ENCODE measurements at regions not wholly inside any gene's neighbourhood (a gene's known extent, or its start where the extent isn't known, plus 50 kb on each side); places are given as distances from the start of the nearest gene placed in this dataset.

- no peak overlapping the region for H3K9ac ChIP-seq (ENCODE audit: low read length in 5 of 5)
- no peak overlapping the region for H3K4me3 ChIP-seq (ENCODE audit: low read depth in 1 of 5, low read length in 5 of 5)
- H3K9me3 ChIP-seq (ENCODE audit: control insufficient read depth in 5 of 5, low read length in 5 of 5), result peaks cover 7 to 23% (median 12%) of the 10 kb centered on the region in 5 donors
- H3K27ac ChIP-seq (ENCODE audit: low read depth, low read length), result no peak overlapping the region
- no peaks in the 10 kb centered on the region for H3K4me1 ChIP-seq (ENCODE audit: control insufficient read depth in 5 of 5, insufficient read depth in 5 of 5, low read length in 5 of 5)
- H3K36me3 ChIP-seq (ENCODE audit: control insufficient read depth in 5 of 5, insufficient read depth in 5 of 5, low read length in 5 of 5), result no peaks in the 10 kb centered on the region
- H3K27me3 ChIP-seq (ENCODE audit: control insufficient read depth in 5 of 5, insufficient read depth in 4 of 5, low read length in 5 of 5), result peaks cover 0 to 5% (median 3%) of the 10 kb centered on the region in 5 donors
Observed at GRCh38 chr14:99079061-99079727, 192.8 kb downstream of the BCL11B start.

- no peak overlapping the region for H3K9ac ChIP-seq (ENCODE audit: low read length in 5 of 5)
- no peaks in the 10 kb centered on the region for H3K4me1 ChIP-seq (ENCODE audit: control insufficient read depth in 5 of 5, insufficient read depth in 5 of 5, low read length in 5 of 5)
- H3K4me3 ChIP-seq (ENCODE audit: low read depth in 1 of 5, low read length in 5 of 5), result no peak overlapping the region
- no peak overlapping the region for H3K27ac ChIP-seq (ENCODE audit: low read depth, low read length)
- peaks cover 0 to 5% (median 3%) of the 10 kb centered on the region in 5 donors for H3K27me3 ChIP-seq (ENCODE audit: control insufficient read depth in 5 of 5, insufficient read depth in 4 of 5, low read length in 5 of 5)
- peaks cover 7 to 23% (median 12%) of the 10 kb centered on the region in 5 donors for H3K9me3 ChIP-seq (ENCODE audit: control insufficient read depth in 5 of 5, low read length in 5 of 5)
- H3K36me3 ChIP-seq (ENCODE audit: control insufficient read depth in 5 of 5, insufficient read depth in 5 of 5, low read length in 5 of 5), result no peaks in the 10 kb centered on the region
Observed at GRCh38 chr14:99080306-99080705, 191.7 kb downstream of the BCL11B start.

DNA sequence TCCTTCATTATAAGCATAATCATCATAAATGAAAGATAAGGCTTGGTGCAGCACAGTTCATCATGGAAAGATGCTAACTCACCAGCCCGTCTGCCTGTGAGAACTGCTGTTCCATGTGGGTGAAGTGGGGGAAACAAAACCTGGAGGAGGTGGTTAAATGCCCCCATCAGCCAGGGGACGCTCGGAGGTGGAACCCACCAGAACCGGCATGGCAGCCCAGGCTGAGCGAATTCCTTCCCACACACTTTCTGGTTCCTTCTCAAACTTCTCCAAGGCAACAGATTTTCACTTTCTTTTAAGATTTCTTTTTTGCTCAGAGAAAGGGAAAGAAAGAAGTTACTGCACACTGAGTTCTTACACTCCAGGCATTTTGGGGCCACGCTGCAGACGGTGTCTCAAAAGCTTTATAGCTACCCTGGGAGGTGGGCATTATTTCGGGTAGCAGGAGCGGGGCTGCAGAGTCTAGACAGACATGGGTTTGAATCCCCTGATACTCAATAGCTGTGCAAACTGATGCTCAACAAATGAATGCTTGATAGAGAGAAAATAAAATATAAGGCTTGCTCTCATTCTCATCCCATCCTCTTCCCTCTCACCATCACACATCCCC lies 190.7 kb downstream of the BCL11B start:
- Histone ChIP-seq H3K27ac (ENCODE audit: low read depth, low read length) (no peak overlapping the region), H3K4me3 (ENCODE audit: low read depth in 1 of 5, low read length in 5 of 5) (no peak overlapping the region), H3K9me3 (ENCODE audit: control insufficient read depth in 5 of 5, low read length in 5 of 5) (peaks cover 7 to 23% (median 12%) of the 10 kb centered on the region in 5 donors), H3K9ac (ENCODE audit: low read length in 5 of 5) (no peak overlapping the region), H3K27me3 (ENCODE audit: control insufficient read depth in 5 of 5, insufficient read depth in 4 of 5, low read length in 5 of 5) (peaks cover 0 to 5% (median 3%) of the 10 kb centered on the region in 5 donors), H3K4me1 (ENCODE audit: control insufficient read depth in 5 of 5, insufficient read depth in 5 of 5, low read length in 5 of 5) (no peaks in the 10 kb centered on the region), H3K36me3 (ENCODE audit: control insufficient read depth in 5 of 5, insufficient read depth in 5 of 5, low read length in 5 of 5) (no peaks in the 10 kb centered on the region)

DNA sequence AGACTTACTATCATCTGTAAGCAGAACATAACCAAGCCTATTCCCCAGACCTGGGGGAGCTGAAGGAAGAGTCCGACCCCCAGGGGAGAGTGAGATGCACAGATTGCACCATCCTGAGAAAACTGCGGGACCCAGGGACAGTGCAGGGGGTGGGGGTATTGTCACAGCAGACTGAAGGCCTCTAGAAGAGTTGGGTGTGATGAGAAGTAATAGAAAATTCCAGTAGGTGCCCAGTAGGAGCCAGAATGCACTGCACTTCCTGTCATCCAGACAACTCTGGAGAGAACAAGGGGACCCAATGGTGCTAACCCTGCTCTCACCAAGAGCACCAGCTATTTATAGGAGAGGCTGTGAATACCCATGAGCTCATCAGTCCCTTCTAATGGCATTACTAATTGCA lies 190.1 kb downstream of the BCL11B start:
- no peaks in the 10 kb centered on the region for H3K4me1 ChIP-seq (ENCODE audit: control insufficient read depth in 5 of 5, insufficient read depth in 5 of 5, low read length in 5 of 5)
- no peak overlapping the region for H3K4me3 ChIP-seq (ENCODE audit: low read depth in 1 of 5, low read length in 5 of 5)
- H3K27ac ChIP-seq (ENCODE audit: low read depth, low read length), result no peak overlapping the region
- H3K27me3 ChIP-seq (ENCODE audit: control insufficient read depth in 5 of 5, insufficient read depth in 4 of 5, low read length in 5 of 5), result peaks cover 0 to 5% (median 3%) of the 10 kb centered on the region in 5 donors
- peaks cover 7 to 23% (median 12%) of the 10 kb centered on the region in 5 donors for H3K9me3 ChIP-seq (ENCODE audit: control insufficient read depth in 5 of 5, low read length in 5 of 5)
- H3K9ac ChIP-seq (ENCODE audit: low read length in 5 of 5), result no peak overlapping the region
- no peaks in the 10 kb centered on the region for H3K36me3 ChIP-seq (ENCODE audit: control insufficient read depth in 5 of 5, insufficient read depth in 5 of 5, low read length in 5 of 5)

DNA sequence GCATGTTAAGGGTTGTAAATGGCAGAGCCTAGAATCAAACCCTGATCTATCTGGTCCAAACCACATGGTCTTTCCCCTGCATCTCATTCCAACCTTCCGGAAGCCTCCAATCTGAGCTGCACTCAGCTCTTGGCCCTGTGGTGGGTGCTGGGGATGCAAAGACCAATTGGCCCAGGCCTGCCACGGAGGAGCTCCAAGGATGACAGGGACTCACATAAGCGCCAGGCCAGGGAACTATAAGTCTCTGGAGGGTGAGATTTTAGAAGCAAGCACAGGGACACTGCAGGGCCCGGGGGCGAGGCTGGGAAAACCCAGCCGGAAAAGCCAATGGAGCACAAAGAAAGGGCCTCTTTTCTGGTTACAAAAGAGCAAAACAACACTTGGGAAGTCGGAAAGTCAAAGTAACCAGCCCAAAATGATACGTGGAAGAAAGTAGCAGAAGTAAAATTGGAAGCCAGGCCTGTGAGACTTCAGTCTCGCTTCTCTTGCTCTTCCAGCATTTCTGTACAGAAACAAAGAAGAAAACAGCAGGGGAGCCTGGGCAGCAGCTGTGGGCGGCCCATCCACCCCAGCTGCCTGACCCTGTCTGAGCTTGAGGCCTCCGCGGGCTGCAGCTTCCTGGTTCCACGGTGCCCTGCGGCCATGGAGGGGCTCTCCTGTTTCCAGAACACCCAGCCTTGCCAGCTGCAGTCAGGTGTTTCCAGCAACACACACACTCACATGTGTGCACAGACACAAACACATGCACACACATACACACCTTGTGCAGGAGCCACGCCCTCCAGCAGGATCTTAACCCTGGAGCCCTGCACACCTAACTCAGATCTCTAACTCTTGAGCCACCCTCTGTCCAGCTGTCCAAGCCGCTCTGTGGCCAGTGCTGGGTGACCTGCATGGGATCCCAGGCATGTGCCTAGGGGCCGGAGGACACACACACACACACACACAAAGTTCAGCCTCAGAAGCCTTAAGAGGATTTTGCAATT lies 178.2 kb downstream of the BCL11B start:
- no peak overlapping the region for H3K27ac ChIP-seq (ENCODE audit: low read depth, low read length)
- no peaks in the 10 kb centered on the region for H3K27me3 ChIP-seq (ENCODE audit: control insufficient read depth in 5 of 5, insufficient read depth in 4 of 5, low read length in 5 of 5)
- H3K36me3 ChIP-seq (ENCODE audit: control insufficient read depth in 5 of 5, insufficient read depth in 5 of 5, low read length in 5 of 5), result no peaks in the 10 kb centered on the region
- H3K4me3 ChIP-seq (ENCODE audit: low read depth in 1 of 5, low read length in 5 of 5), result no peak overlapping the region
- H3K4me1 ChIP-seq (ENCODE audit: control insufficient read depth in 5 of 5, insufficient read depth in 5 of 5, low read length in 5 of 5), result no peaks in the 10 kb centered on the region
- no peak overlapping the region for H3K9ac ChIP-seq (ENCODE audit: low read length in 5 of 5)
- peaks cover 0 to 12% (median 0%) of the 10 kb centered on the region in 5 donors for H3K9me3 ChIP-seq (ENCODE audit: control insufficient read depth in 5 of 5, low read length in 5 of 5)

- no peak overlapping the region for H3K4me3 ChIP-seq (ENCODE audit: low read depth in 1 of 5, low read length in 5 of 5)
- no peaks in the 10 kb centered on the region for H3K27me3 ChIP-seq (ENCODE audit: control insufficient read depth in 5 of 5, insufficient read depth in 4 of 5, low read length in 5 of 5)
- H3K9me3 ChIP-seq (ENCODE audit: control insufficient read depth in 5 of 5, low read length in 5 of 5), result peaks cover 0 to 12% (median 0%) of the 10 kb centered on the region in 5 donors
- H3K36me3 ChIP-seq (ENCODE audit: control insufficient read depth in 5 of 5, insufficient read depth in 5 of 5, low read length in 5 of 5), result no peaks in the 10 kb centered on the region
- no peaks in the 10 kb centered on the region for H3K4me1 ChIP-seq (ENCODE audit: control insufficient read depth in 5 of 5, insufficient read depth in 5 of 5, low read length in 5 of 5)
- no peak overlapping the region for H3K27ac ChIP-seq (ENCODE audit: low read depth, low read length)
- H3K9ac ChIP-seq (ENCODE audit: low read length in 5 of 5), result no peak overlapping the region
Observed at GRCh38 chr14:99094901-99095300, 177.1 kb downstream of the BCL11B start.

DNA sequence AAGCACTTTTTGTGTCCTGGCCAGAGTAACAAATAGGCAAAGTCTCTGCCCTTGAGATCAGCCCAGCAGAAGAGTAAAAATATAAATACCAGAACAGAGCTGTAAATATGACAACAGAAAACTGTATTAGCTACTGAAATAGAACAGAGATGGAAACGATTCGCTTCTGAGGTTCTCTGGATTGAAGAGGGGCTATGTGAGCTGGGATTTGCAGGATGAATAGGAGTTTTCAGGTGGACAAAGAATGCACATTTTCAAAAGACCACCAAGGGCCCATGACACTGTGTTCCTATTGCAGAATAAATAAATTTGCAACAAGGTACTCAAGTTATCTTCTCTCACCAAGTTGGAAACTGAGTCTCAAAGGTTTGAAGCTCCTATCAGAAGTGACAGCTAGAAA lies 176.6 kb downstream of the BCL11B start:
- Histone ChIP-seq H3K4me1 (ENCODE audit: control insufficient read depth in 5 of 5, insufficient read depth in 5 of 5, low read length in 5 of 5) (no peaks in the 10 kb centered on the region), H3K27ac (ENCODE audit: low read depth, low read length) (no peak overlapping the region), H3K4me3 (ENCODE audit: low read depth in 1 of 5, low read length in 5 of 5) (no peak overlapping the region), H3K9me3 (ENCODE audit: control insufficient read depth in 5 of 5, low read length in 5 of 5) (peaks cover 0 to 12% (median 0%) of the 10 kb centered on the region in 5 donors), H3K9ac (ENCODE audit: low read length in 5 of 5) (no peak overlapping the region), H3K27me3 (ENCODE audit: control insufficient read depth in 5 of 5, insufficient read depth in 4 of 5, low read length in 5 of 5) (no peaks in the 10 kb centered on the region), H3K36me3 (ENCODE audit: control insufficient read depth in 5 of 5, insufficient read depth in 5 of 5, low read length in 5 of 5) (no peaks in the 10 kb centered on the region)

DNA sequence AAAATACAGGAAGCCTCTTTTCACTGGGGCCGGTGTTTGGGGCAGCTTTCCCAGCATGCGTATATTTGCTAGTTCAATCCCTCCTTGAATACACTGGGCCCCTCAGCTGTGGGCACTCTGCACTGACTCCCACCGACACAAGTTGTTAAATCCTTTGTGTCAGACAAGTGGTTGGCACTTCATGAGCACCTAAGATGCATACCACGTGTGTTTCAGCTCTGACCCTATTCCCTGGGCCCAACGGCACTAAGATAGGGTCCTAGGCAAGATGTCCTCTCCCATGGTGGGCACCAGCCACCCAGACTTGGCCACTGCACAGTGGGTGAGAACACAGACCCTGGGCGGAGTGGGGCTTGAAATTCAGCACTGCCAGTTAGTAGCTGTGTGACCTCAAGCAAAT lies 173.8 kb downstream of the BCL11B start:
- no peak overlapping the region for H3K9ac ChIP-seq (ENCODE audit: low read length in 5 of 5)
- H3K27ac ChIP-seq (ENCODE audit: low read depth, low read length), result no peak overlapping the region
- H3K27me3 ChIP-seq (ENCODE audit: control insufficient read depth in 5 of 5, insufficient read depth in 4 of 5, low read length in 5 of 5), result no peaks in the 10 kb centered on the region
- H3K36me3 ChIP-seq (ENCODE audit: control insufficient read depth in 5 of 5, insufficient read depth in 5 of 5, low read length in 5 of 5), result no peaks in the 10 kb centered on the region
- peaks cover 0 to 3% (median 0%) of the 10 kb centered on the region in 5 donors for H3K9me3 ChIP-seq (ENCODE audit: control insufficient read depth in 5 of 5, low read length in 5 of 5)
- H3K4me3 ChIP-seq (ENCODE audit: low read depth in 1 of 5, low read length in 5 of 5), result no peak overlapping the region
- H3K4me1 ChIP-seq (ENCODE audit: control insufficient read depth in 5 of 5, insufficient read depth in 5 of 5, low read length in 5 of 5), result no peaks in the 10 kb centered on the region

- Histone ChIP-seq H3K27me3 (ENCODE audit: control insufficient read depth in 5 of 5, insufficient read depth in 4 of 5, low read length in 5 of 5) (no peaks in the 10 kb centered on the region), H3K36me3 (ENCODE audit: control insufficient read depth in 5 of 5, insufficient read depth in 5 of 5, low read length in 5 of 5) (no peaks in the 10 kb centered on the region), H3K4me1 (ENCODE audit: control insufficient read depth in 5 of 5, insufficient read depth in 5 of 5, low read length in 5 of 5) (no peaks in the 10 kb centered on the region), H3K9me3 (ENCODE audit: control insufficient read depth in 5 of 5, low read length in 5 of 5) (no peaks in the 10 kb centered on the region), H3K4me3 (ENCODE audit: low read depth in 1 of 5, low read length in 5 of 5) (no peak overlapping the region), H3K9ac (ENCODE audit: low read length in 5 of 5) (no peak overlapping the region), H3K27ac (ENCODE audit: low read depth, low read length) (no peak overlapping the region)
Observed at GRCh38 chr14:99099051-99099787, 172.8 kb downstream of the BCL11B start.

Data from subcutaneous abdominal adipose tissue (tissue), 5 donors.